Astrocyte (in vitro differentiated cells and primary cell): ENCODE measurements at regions not wholly inside any gene's neighbourhood (a gene's known extent, or its start where the extent isn't known, plus 50 kb on each side); places are given as distances from the start of the nearest gene placed in this dataset.
"Not testable (repeated sequence)": the region's sequence is repeated elsewhere in the genome, so short reads cannot be mapped to it uniquely, and the experiment has no call there.

Experiments
- DNase-seq: peaks from one replicate; pipeline ENCODE4 v3.0.0-alpha.2; 2010; ENCODE audit warnings: low read depth
- FAIRE-seq: peaks from 2 replicates; lab custom pipeline; 2011; peaks lifted over from hg19 to GRCh38; lab: Jason Lieb, UNC
- H2AFZ ChIP-seq: 2 replicates; pipeline ENCODE4 v1.6.0; 2012; ENCODE audit warnings: low read depth, low read length, inconsistent platforms
- H3K27ac ChIP-seq: 2 replicates; pipeline ENCODE4 v1.5.1; 2011; ENCODE audit warnings: low read depth, low read length, inconsistent platforms
- H3K27me3 ChIP-seq: 2 replicates; pipeline ENCODE4 v1.6.0; 2011; ENCODE audit warnings: low read length, inconsistent platforms; ENCODE audit not compliant: insufficient read depth
- H3K36me3 ChIP-seq: 2 replicates; pipeline ENCODE4 v1.5.1; 2011; ENCODE audit warnings: low read length, inconsistent platforms; ENCODE audit not compliant: insufficient read depth
- H3K4me1 ChIP-seq: 2 replicates; pipeline ENCODE4 v1.5.1; 2011; ENCODE audit warnings: low read length, inconsistent platforms; ENCODE audit not compliant: insufficient read depth
- H3K4me2 ChIP-seq: 2 replicates; pipeline ENCODE4 v1.6.0; 2012; ENCODE audit warnings: low read length, inconsistent platforms
- H3K4me3 ChIP-seq: 2 replicates; pipeline ENCODE4 v1.5.1; 2011; ENCODE audit warnings: low read depth, mild to moderate bottlenecking, low read length, inconsistent platforms; ENCODE audit not compliant: insufficient read depth
- H3K79me2 ChIP-seq: 2 replicates; pipeline ENCODE4 v1.6.0; 2012; ENCODE audit warnings: mild to moderate bottlenecking, low read length, inconsistent platforms; ENCODE audit not compliant: insufficient read depth
- H3K9ac ChIP-seq: 2 replicates; pipeline ENCODE4 v1.6.0; 2012; ENCODE audit warnings: mild to moderate bottlenecking, low read length, inconsistent platforms
- H3K9me3 ChIP-seq: 2 replicates; pipeline ENCODE4 v1.5.1; 2012; ENCODE audit warnings: low read depth, mild to moderate bottlenecking, low read length, inconsistent platforms; ENCODE audit not compliant: insufficient read depth
- H4K20me1 ChIP-seq: 2 replicates; pipeline ENCODE4 v1.6.0; 2012; ENCODE audit warnings: low read length, inconsistent platforms; ENCODE audit not compliant: insufficient read depth
- H3K27ac Mint-ChIP-seq: one replicate; pipeline ENCODE4 v1.8.0; 2021; ENCODE audit warnings: mild to moderate bottlenecking, mixed read lengths; ENCODE audit not compliant: unreplicated experiment
- H3K27me3 Mint-ChIP-seq: one replicate; pipeline ENCODE4 v1.8.0; 2021; ENCODE audit warnings: low read depth, mixed read lengths; ENCODE audit not compliant: unreplicated experiment
- H3K36me3 Mint-ChIP-seq: one replicate; pipeline ENCODE4 v1.8.0; 2021; ENCODE audit warnings: low read depth, mixed read lengths; ENCODE audit not compliant: unreplicated experiment
- H3K4me1 Mint-ChIP-seq: one replicate; pipeline ENCODE4 v1.8.0; 2021; ENCODE audit warnings: low read depth, mixed read lengths; ENCODE audit not compliant: unreplicated experiment
- H3K4me3 Mint-ChIP-seq: one replicate; pipeline ENCODE4 v1.8.0; 2021; ENCODE audit warnings: mild to moderate bottlenecking, moderate library complexity, mixed read lengths; ENCODE audit not compliant: unreplicated experiment
- H3K9me3 Mint-ChIP-seq: one replicate; pipeline ENCODE4 v1.8.0; 2021; ENCODE audit warnings: mild to moderate bottlenecking, mixed read lengths; ENCODE audit not compliant: unreplicated experiment
- CTCF ChIP-seq: IDR thresholded peaks from 2 replicates; pipeline ENCODE4 v1.5.1; 2011; ENCODE audit warnings: low read depth, mild to moderate bottlenecking, inconsistent platforms, low read length, moderate library complexity; ENCODE audit not compliant: insufficient read depth
- EZH2 ChIP-seq: IDR thresholded peaks from 2 replicates; pipeline ENCODE4 v1.6.1; 2012; ENCODE audit warnings: mild to moderate bottlenecking, low read length, inconsistent platforms; ENCODE audit not compliant: insufficient read depth

- H3K27me3 ChIP-seq: peaks cover 20% of the 10 kb centered on the region
- no peaks in the 10 kb centered on the region for H3K4me1 ChIP-seq
- Mint-ChIP-seq H3K4me3 (no peak overlapping the region), H3K9me3 (peaks cover 11% of the 10 kb centered on the region), H3K27ac (no peak overlapping the region), H3K27me3 (peaks cover 37% of the 10 kb centered on the region), H3K36me3 (no peaks in the 10 kb centered on the region), H3K4me1 (no peaks in the 10 kb centered on the region)
- no peak overlapping the region for H2AFZ ChIP-seq
- H4K20me1 ChIP-seq: no peaks in the 10 kb centered on the region
- H3K36me3 ChIP-seq: no peaks in the 10 kb centered on the region
- no peak overlapping the region for H3K9ac ChIP-seq
- TF ChIP-seq CTCF (no peak), EZH2 (no peak)
- DNase-seq (no peak), FAIRE-seq (no peak)
- H3K79me2 ChIP-seq: no peaks in the 10 kb centered on the region
- no peaks in the 10 kb centered on the region for H3K9me3 ChIP-seq
- H3K4me3 ChIP-seq: no peak overlapping the region
- no peak overlapping the region for H3K4me2 ChIP-seq
- no peak overlapping the region for H3K27ac ChIP-seq
Observed at GRCh38 chr4:183008492-183008891, 90.6 kb upstream of the WWC2 start.

DNA sequence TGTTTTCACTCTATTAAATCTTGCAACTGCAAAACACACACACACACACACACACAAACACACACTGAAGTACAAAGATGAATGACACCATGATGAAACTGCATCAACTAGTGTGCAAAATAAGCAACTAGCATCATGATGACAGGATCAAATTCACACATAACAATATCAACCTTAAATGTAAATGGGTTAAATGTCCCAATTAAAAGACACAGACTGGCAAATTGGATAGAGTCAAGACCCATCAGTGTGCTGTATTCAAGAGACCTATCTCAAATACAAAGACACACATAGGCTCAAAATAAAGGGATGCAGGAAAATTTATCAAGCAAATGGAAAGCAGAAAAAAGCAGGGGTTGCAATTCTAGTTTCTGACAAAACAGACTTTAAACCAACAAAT, 87.2 kb upstream of the DCTD start:
- H3K4me2 ChIP-seq, H3K27ac Mint-ChIP-seq, H3K27ac ChIP-seq, DNase-seq, H3K36me3 Mint-ChIP-seq, H3K36me3 ChIP-seq, H4K20me1 ChIP-seq, H3K4me3 ChIP-seq, H3K4me1 Mint-ChIP-seq, H2AFZ ChIP-seq, H3K79me2 ChIP-seq, H3K9ac ChIP-seq, H3K4me3 Mint-ChIP-seq, H3K4me1 ChIP-seq, FAIRE-seq, H3K9me3 ChIP-seq: not testable (repeated sequence)
- H3K9me3 Mint-ChIP-seq: peaks cover 13% of the 10 kb centered on the region
- H3K27me3 Mint-ChIP-seq: peaks cover 22% of the 10 kb centered on the region
- H3K27me3 ChIP-seq: peaks cover 11% of the 10 kb centered on the region

- H3K9ac ChIP-seq: no peak overlapping the region
- peaks cover 16% of the 10 kb centered on the region for H3K9me3 Mint-ChIP-seq
- H4K20me1 ChIP-seq: no peaks in the 10 kb centered on the region
- peaks cover 8% of the 10 kb centered on the region for H3K27me3 Mint-ChIP-seq
- no peaks in the 10 kb centered on the region for H3K4me1 ChIP-seq
- no peaks in the 10 kb centered on the region for H3K79me2 ChIP-seq
- no peak overlapping the region for H3K27ac Mint-ChIP-seq
- no peak overlapping the region for H2AFZ ChIP-seq
- TF ChIP-seq EZH2 (no peak), CTCF (no peak)
- H3K36me3 Mint-ChIP-seq: no peaks in the 10 kb centered on the region
- no peak overlapping the region for H3K4me3 Mint-ChIP-seq
- no peaks in the 10 kb centered on the region for H3K4me1 Mint-ChIP-seq
- no peak overlapping the region for H3K27ac ChIP-seq
- DNase-seq: no peak
- H3K9me3 ChIP-seq: peaks cover 5% of the 10 kb centered on the region
- H3K27me3 ChIP-seq: no peaks in the 10 kb centered on the region
- no peak overlapping the region for H3K4me3 ChIP-seq
- H3K4me2 ChIP-seq: no peak overlapping the region
- no peaks in the 10 kb centered on the region for H3K36me3 ChIP-seq
- no peak for FAIRE-seq
Observed at GRCh38 chr4:182994171-182994570, 77.0 kb upstream of the DCTD start.
